ENCODE measurements at regions not wholly inside any gene's neighbourhood (a gene's known extent, or its start where the extent isn't known, plus 50 kb on each side); places are given as distances from the start of the nearest gene placed in this dataset.

DNA sequence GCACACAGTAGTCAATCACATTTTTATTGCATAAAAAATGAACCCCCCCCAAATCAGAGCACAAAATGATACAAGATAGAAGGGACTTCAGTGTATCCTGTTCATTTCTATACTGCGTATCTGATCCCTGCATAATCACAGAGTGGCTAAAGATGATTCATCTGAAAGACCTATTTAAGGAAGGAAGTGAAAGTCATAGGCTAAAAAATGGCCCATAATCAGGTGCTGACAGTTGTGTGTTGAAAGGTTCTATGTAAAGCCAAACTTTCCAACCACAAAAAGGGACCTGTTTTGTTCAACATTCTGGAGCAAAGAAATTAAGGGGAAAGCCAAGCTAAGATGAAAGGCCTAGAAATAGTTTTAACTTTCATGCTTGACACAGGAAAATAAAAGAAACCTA is 147.8 kb upstream of the ATP2B1 start:
- Histone ChIP-seq H4K20me1 (ENCODE audit: low read depth, low read length) (no peaks in the 10 kb centered on the region), H3F3A (ENCODE audit: insufficient read depth) (no peaks in the 10 kb centered on the region; the same call in 1 of the 2 replicates), H2AFZ (ENCODE audit: low read depth, low read length, severe bottlenecking) (no peak overlapping the region), H3K9me2 (replicated peaks; ENCODE audit: insufficient read depth, low read length) (no peaks in the 10 kb centered on the region), H3K36me3 (ENCODE audit: low read length) (no peaks in the 10 kb centered on the region), H3K27ac (ENCODE audit: low read depth, low read length) (no peak overlapping the region), H3K4me2 (ENCODE audit: low read depth, low read length, poor library complexity, severe bottlenecking) (peak overlapping the region; percentile 40), H3K27me3 (ENCODE audit: low read length) (no peaks in the 10 kb centered on the region), H3K9ac (ENCODE audit: low read length) (no peak overlapping the region), H3K79me2 (ENCODE audit: insufficient read depth, low read length) (no peaks in the 10 kb centered on the region), H3K4me3 (ENCODE audit: insufficient read depth, low read length, poor library complexity, severe bottlenecking) (no peak overlapping the region), H3K9me3 (ENCODE audit: insufficient read depth, low read length) (no peaks in the 10 kb centered on the region)
- TF ChIP-seq EZH2phosphoT487 (conservative IDR thresholded peaks at IDR 0.05; ENCODE audit: low read length) (no peak), CTCF (IDR thresholded peaks at IDR 0.05; ENCODE audit: insufficient read depth, low read length, poor library complexity, severe bottlenecking) (no peak)

GRCh38 chr12:89848732-89849131 is 140.1 kb upstream of the ATP2B1 start:
- Histone ChIP-seq H3K9ac (ENCODE audit: low read length) (no peak overlapping the region), H3K27me3 (ENCODE audit: low read length) (no peaks in the 10 kb centered on the region), H3K36me3 (ENCODE audit: low read length) (no peaks in the 10 kb centered on the region), H3K4me3 (ENCODE audit: insufficient read depth, low read length, poor library complexity, severe bottlenecking) (no peak overlapping the region), H3K79me2 (ENCODE audit: insufficient read depth, low read length) (no peaks in the 10 kb centered on the region), H3K27ac (ENCODE audit: low read depth, low read length) (no peak overlapping the region), H3K4me2 (ENCODE audit: low read depth, low read length, poor library complexity, severe bottlenecking) (no peak overlapping the region), H4K20me1 (ENCODE audit: low read depth, low read length) (no peaks in the 10 kb centered on the region), H3F3A (ENCODE audit: insufficient read depth) (no peaks in the 10 kb centered on the region), H3K9me3 (ENCODE audit: insufficient read depth, low read length) (no peaks in the 10 kb centered on the region), H2AFZ (ENCODE audit: low read depth, low read length, severe bottlenecking) (no peak overlapping the region), H3K9me2 (replicated peaks; ENCODE audit: insufficient read depth, low read length) (no peaks in the 10 kb centered on the region)
- no peak for TF ChIP-seq CTCF (IDR thresholded peaks at IDR 0.05; ENCODE audit: insufficient read depth, low read length, poor library complexity, severe bottlenecking)
- TF ChIP-seq EZH2phosphoT487 (conservative IDR thresholded peaks at IDR 0.05; ENCODE audit: low read length): no peak

- Histone ChIP-seq H3F3A (ENCODE audit: insufficient read depth) (no peaks in the 10 kb centered on the region), H3K27ac (ENCODE audit: low read depth, low read length) (no peak overlapping the region)
Observed at GRCh38 chr12:89846473-89847055, 137.9 kb upstream of the ATP2B1 start.

More at GRCh38 chr12:89846473-89847055, 137.9 kb upstream of the ATP2B1 start:
- H3K9me3 ChIP-seq (ENCODE audit: insufficient read depth, low read length): no peaks in the 10 kb centered on the region
- H3K9ac ChIP-seq (ENCODE audit: low read length): no peak overlapping the region
- TF ChIP-seq CTCF (IDR thresholded peaks at IDR 0.05; ENCODE audit: insufficient read depth, low read length, poor library complexity, severe bottlenecking) (no peak), EZH2phosphoT487 (conservative IDR thresholded peaks at IDR 0.05; ENCODE audit: low read length) (no peak)
- no peaks in the 10 kb centered on the region for H3K79me2 ChIP-seq (ENCODE audit: insufficient read depth, low read length)
- no peaks in the 10 kb centered on the region for H4K20me1 ChIP-seq (ENCODE audit: low read depth, low read length)
- H3K36me3 ChIP-seq (ENCODE audit: low read length): no peaks in the 10 kb centered on the region
- H3K4me2 ChIP-seq (ENCODE audit: low read depth, low read length, poor library complexity, severe bottlenecking): no peak overlapping the region
- H3K9me2 ChIP-seq (replicated peaks; ENCODE audit: insufficient read depth, low read length): no peaks in the 10 kb centered on the region
- H2AFZ ChIP-seq (ENCODE audit: low read depth, low read length, severe bottlenecking): no peak overlapping the region
- no peak overlapping the region for H3K4me3 ChIP-seq (ENCODE audit: insufficient read depth, low read length, poor library complexity, severe bottlenecking)
- H3K27me3 ChIP-seq (ENCODE audit: low read length): no peaks in the 10 kb centered on the region
